ENCODE measurements at regions not wholly inside any gene's neighbourhood (a gene's known extent, or its start where the extent isn't known, plus 50 kb on each side); places are given as distances from the start of the nearest gene placed in this dataset.

- no TSS peak for BruUV-seq (replicated peaks)
- DNase-seq (ENCODE audit: low read depth, low spot score) (no peak), ATAC-seq (no peak)
- Histone ChIP-seq H3K4me3 (replicated peaks in 1 of 2; ENCODE audit: low read depth in 1 of 2, low read length in 2 of 2) (no peak overlapping the region), H3K27ac (ENCODE audit: low read depth, low read length) (no peak overlapping the region), H3K9me2 (ENCODE audit: insufficient read depth) (no peaks in the 10 kb centered on the region), H3K79me2 (ENCODE audit: insufficient read depth, low read length) (no peaks in the 10 kb centered on the region), H3K36me3 (ENCODE audit: control insufficient read depth in 1 of 2, insufficient read depth in 2 of 2, low read length in 2 of 2) (no peaks in the 10 kb centered on the region), H2AFZ (ENCODE audit: low read depth, low read length, poor library complexity, severe bottlenecking) (no peak overlapping the region), H3K9ac (ENCODE audit: low read length) (no peak overlapping the region), H3K4me2 (ENCODE audit: low read length) (no peak overlapping the region), H3K27me3 (ENCODE audit: insufficient read depth, low read length) (no peaks in the 10 kb centered on the region), H3K4me1 (ENCODE audit: control insufficient read depth in 1 of 2, insufficient read depth in 2 of 2, low read length in 2 of 2) (no peaks in the 10 kb centered on the region), H3K9me3 (ENCODE audit: control insufficient read depth in 1 of 2, insufficient read depth in 1 of 2, low read depth in 1 of 2, low read length in 2 of 2) (peaks cover 4 to 20% of the 10 kb centered on the region in 2 experiments; a peak in 3 of 4 replicates), H4K20me1 (ENCODE audit: insufficient read depth) (no peaks in the 10 kb centered on the region)
- ChIA-PET CTCF (no interaction called here), POLR2A (no interaction called here), RAD21 (ENCODE audit: low non-redundant PET in 1 of 2, low total read pairs in 2 of 2, uncharacterized antibody in 2 of 2, unreplicated experiment in 2 of 2) (no interaction called here)
- intact Hi-C loops (cut with micrococcal nuclease): no loop called here
- TF ChIP-seq SP1 (IDR thresholded peaks at IDR 0.05; ENCODE audit: low read depth) (no peak), SRF (IDR thresholded peaks at IDR 0.05; ENCODE audit: low read depth) (no peak), EZH2 (IDR thresholded peaks at IDR 0.05) (no peak), CEBPB (IDR thresholded peaks at IDR 0.05; ENCODE audit: low read depth) (no peak), FOSL1 (IDR thresholded peaks at IDR 0.05; ENCODE audit: low read depth) (no peak), ATF3 (IDR thresholded peaks at IDR 0.05) (no peak), SIN3A (IDR thresholded peaks at IDR 0.05; ENCODE audit: low read depth) (no peak), RAD21 (IDR thresholded peaks at IDR 0.05; ENCODE audit: low read depth) (no peak), ELF1 (IDR thresholded peaks at IDR 0.05; ENCODE audit: borderline replicate concordance, low read depth) (no peak), TCF7L2 (IDR thresholded peaks at IDR 0.05; ENCODE audit: borderline replicate concordance, extremely low read depth, insufficient read depth, insufficient read length) (no peak), EGR1 (IDR thresholded peaks at IDR 0.05; ENCODE audit: low read depth) (no peak), CTCF (IDR thresholded peaks at IDR 0.05 in 2 of 3, conservative IDR thresholded peaks at IDR 0.05 in 1 of 3; ENCODE audit: borderline replicate concordance in 1 of 3, insufficient read depth in 1 of 3, low read depth in 2 of 3, low read length in 2 of 3) (no peak)
Observed at GRCh38 chr15:87561641-87562040, 694.9 kb downstream of the NTRK3 start.
